ENCODE measurements at regions not wholly inside any gene's neighbourhood (a gene's known extent, or its start where the extent isn't known, plus 50 kb on each side); places are given as distances from the start of the nearest gene placed in this dataset.

DNA sequence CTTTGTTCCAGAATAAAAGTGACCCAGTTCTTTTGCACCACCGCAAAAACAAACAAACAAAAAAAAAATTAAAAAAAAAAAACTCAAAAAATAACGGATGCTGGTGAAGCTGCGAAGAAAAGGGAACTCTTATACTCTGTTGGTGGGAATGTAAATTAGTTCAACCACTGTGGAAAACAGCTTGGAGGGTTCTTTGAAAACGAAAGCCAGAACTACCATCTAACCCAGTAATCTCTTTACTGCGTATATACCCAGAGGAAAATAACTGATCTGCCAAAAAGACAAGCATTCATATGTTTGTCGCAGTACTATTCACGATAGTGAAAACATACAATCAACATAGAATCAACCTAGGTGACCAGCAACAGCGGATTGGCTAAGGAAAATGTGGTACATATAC lies 298.9 kb upstream of the CBLB start:
- TF ChIP-seq, protein P1, sequence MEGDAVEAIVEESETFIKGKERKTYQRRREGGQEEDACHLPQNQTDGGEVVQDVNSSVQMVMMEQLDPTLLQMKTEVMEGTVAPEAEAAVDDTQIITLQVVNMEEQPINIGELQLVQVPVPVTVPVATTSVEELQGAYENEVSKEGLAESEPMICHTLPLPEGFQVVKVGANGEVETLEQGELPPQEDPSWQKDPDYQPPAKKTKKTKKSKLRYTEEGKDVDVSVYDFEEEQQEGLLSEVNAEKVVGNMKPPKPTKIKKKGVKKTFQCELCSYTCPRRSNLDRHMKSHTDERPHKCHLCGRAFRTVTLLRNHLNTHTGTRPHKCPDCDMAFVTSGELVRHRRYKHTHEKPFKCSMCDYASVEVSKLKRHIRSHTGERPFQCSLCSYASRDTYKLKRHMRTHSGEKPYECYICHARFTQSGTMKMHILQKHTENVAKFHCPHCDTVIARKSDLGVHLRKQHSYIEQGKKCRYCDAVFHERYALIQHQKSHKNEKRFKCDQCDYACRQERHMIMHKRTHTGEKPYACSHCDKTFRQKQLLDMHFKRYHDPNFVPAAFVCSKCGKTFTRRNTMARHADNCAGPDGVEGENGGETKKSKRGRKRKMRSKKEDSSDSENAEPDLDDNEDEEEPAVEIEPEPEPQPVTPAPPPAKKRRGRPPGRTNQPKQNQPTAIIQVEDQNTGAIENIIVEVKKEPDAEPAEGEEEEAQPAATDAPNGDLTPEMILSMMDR (IDR thresholded peaks at IDR 0.05): no peak
- no peak for TF ChIP-seq ZFX (IDR thresholded peaks at IDR 0.05; ENCODE audit: borderline replicate concordance)

All from 22Rv1 (cell line).